IPS-15b (cell line): ENCODE measurements at regions not wholly inside any gene's neighbourhood (a gene's known extent, or its start where the extent isn't known, plus 50 kb on each side); places are given as distances from the start of the nearest gene placed in this dataset.

Source experiments
- H3K27me3 ChIP-seq: one replicate; pipeline ENCODE4 v1.6.1; 2013; ENCODE audit warnings: low read length; ENCODE audit not compliant: control insufficient read depth, insufficient read depth
- H3K36me3 ChIP-seq: one replicate; pipeline ENCODE4 v1.6.1; 2013; ENCODE audit warnings: low read length; ENCODE audit not compliant: control insufficient read depth, insufficient read depth
- H3K4me1 ChIP-seq: one replicate; pipeline ENCODE4 v1.6.1; 2013; ENCODE audit warnings: mild to moderate bottlenecking, low read length; ENCODE audit not compliant: control insufficient read depth, insufficient read depth
- H3K4me3 ChIP-seq: one replicate; pipeline ENCODE4 v1.5.1; 2013; ENCODE audit warnings: low read depth, low read length
- H3K9ac ChIP-seq: one replicate; pipeline ENCODE4 v1.6.1; 2013; ENCODE audit warnings: low read depth, mild to moderate bottlenecking, low read length
- H3K9me3 ChIP-seq: one replicate; pipeline ENCODE4 v1.6.1; 2013; ENCODE audit warnings: mild to moderate bottlenecking, low read length; ENCODE audit not compliant: control insufficient read depth, insufficient read depth

DNA sequence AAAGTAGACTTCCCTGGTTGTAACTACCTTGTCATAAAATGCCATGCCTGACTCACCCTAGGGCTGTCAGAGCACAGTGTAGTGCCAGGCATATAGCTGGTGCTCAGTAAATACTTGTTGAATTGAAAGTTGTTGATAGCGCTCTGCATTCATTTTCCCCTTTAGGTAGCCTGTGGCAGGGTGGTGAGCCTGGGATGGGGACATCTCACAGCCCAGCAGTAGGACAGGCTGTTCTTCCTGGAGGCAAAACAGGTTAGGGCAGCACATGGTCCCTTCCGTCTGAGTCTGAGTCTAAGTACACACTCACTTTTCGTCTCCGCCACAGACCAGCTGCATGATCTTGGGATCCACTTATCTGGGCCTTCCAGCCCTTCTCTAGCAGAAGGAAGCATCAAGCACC, 401.9 kb downstream of the ZSWIM6 start:
- Histone ChIP-seq H3K4me3 (no peak overlapping the region), H3K27me3 (peaks cover 11% of the 10 kb centered on the region), H3K36me3 (no peaks in the 10 kb centered on the region), H3K9ac (no peak overlapping the region), H3K9me3 (no peaks in the 10 kb centered on the region), H3K4me1 (peaks cover 7% of the 10 kb centered on the region)

GRCh38 chr5:61734966-61735365, 402.9 kb downstream of the ZSWIM6 start:
- no peak overlapping the region for H3K4me3 ChIP-seq
- peaks cover 7% of the 10 kb centered on the region for H3K4me1 ChIP-seq
- no peaks in the 10 kb centered on the region for H3K9me3 ChIP-seq
- H3K36me3 ChIP-seq, result no peaks in the 10 kb centered on the region
- no peak overlapping the region for H3K9ac ChIP-seq
- peaks cover 11% of the 10 kb centered on the region for H3K27me3 ChIP-seq

DNA sequence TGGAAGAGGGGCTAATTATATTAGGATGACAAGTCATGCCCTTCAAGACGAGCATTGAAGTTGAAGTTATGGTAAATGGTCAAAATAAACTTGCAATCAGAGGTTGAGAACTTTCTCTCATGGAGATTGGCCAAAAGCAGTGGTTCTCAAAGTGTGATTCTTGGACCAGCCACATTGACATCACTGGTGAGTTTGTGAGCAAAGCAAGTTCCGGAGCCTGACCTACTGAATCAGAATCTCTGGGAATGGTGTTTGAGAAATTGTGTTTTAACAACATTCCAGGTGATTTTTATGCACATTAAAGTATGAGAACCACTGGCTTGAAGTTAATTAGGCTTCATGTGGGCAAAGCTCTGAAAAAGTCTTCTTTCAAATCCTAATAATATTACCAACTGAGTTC, 403.5 kb downstream of the ZSWIM6 start:
- Histone ChIP-seq H3K27me3 (peaks cover 8% of the 10 kb centered on the region), H3K4me3 (no peak overlapping the region), H3K9me3 (no peaks in the 10 kb centered on the region), H3K4me1 (peaks cover 7% of the 10 kb centered on the region), H3K36me3 (no peaks in the 10 kb centered on the region), H3K9ac (no peak overlapping the region)

DNA sequence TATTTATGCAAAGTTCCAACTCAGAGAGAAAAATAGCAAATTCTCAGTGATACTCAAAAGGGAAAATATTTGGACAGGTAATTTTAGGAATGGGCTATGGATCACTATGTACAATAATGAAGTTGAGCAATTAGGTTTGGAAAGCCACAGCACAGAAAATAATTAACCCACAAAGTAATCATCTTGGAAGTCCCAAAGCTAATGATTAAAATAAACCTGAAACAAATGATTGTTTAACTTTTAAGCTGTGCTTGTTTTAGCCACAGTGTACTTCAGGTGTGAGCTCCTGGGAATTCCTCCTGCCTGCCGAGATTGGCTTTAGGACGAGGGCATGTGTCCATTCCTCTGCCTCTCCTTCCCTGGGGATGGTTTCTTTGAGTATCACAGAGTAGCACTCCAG, 403.9 kb downstream of the ZSWIM6 start:
- Histone ChIP-seq H3K9ac (no peak overlapping the region), H3K4me3 (no peak overlapping the region), H3K27me3 (peaks cover 8% of the 10 kb centered on the region), H3K9me3 (no peaks in the 10 kb centered on the region), H3K4me1 (peaks cover 7% of the 10 kb centered on the region), H3K36me3 (no peaks in the 10 kb centered on the region)

DNA sequence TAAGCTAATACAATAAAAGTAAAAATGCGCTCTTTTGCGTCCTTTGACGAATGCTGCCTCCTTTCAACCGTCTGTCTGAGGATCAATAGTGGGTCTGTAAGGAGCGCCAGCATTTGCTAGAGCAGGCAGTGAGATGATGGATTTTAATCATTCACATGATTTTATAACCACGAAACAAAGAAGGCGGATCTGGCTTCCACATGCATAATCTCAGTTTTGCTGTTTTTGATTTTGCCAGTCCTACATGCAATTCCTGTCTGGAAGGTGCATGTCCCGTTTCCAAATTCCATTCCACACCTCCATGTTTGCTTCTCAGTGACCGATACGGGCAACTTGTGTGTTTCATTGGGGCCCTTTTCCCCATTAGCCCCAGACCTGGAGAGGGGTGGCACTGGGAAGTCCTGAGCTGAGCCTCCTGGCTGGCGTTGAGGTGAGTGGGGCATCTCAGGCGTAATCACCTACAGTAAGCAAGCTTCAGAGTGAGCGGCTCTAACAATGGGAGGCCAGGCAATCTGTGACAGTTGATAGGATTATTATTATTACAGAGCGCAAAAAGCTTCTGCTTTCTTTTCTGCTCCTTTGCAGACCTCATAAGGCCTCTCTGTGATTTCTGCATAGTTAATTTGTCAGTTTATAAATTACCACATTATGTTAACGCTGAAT, 405.4 kb downstream of the ZSWIM6 start:
- Histone ChIP-seq H3K9me3 (no peaks in the 10 kb centered on the region), H3K4me3 (no peak overlapping the region), H3K4me1 (peaks cover 2% of the 10 kb centered on the region), H3K9ac (no peak overlapping the region), H3K36me3 (no peaks in the 10 kb centered on the region), H3K27me3 (no peaks in the 10 kb centered on the region)

DNA sequence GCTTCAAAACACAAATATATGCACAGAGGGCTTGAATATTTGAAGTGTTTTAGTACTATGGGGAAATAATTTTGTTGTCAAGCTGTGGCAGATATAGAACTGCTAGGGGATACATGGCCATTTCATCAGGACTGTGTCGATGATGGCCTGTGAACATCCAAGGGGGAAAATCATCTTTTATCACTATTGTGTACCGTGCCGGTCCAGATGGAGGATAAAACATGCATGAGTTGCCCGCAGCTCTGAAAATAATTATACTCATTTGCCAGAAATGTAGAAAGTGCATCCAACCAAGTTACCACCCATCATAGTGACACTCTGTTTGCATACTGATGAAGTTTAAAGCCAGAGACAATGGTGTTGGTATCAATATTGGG, 405.9 kb downstream of the ZSWIM6 start:
- no peaks in the 10 kb centered on the region for H3K9me3 ChIP-seq
- no peaks in the 10 kb centered on the region for H3K27me3 ChIP-seq
- H3K9ac ChIP-seq, result no peak overlapping the region
- no peaks in the 10 kb centered on the region for H3K4me1 ChIP-seq
- no peaks in the 10 kb centered on the region for H3K36me3 ChIP-seq
- no peak overlapping the region for H3K4me3 ChIP-seq

DNA sequence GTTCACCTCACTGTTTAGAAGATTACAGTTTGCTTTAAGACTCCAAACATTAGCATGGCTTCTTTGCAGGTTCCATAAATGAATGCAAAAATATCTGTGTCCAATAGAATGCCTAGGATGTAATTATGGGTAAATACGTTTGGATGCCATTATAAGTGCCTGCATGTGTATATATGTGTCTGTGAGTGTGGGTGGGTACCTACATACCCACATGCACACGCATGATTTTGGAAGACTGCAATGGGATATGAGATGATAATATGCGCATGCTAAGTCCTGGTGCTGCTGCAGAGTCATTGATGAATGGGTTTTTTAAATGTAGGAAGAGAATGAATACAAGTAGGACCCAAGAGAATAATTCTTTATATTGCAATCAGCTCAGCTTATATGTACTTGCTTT, 406.4 kb downstream of the ZSWIM6 start:
- Histone ChIP-seq H3K9ac (no peak overlapping the region), H3K9me3 (no peaks in the 10 kb centered on the region), H3K4me1 (no peaks in the 10 kb centered on the region), H3K27me3 (no peaks in the 10 kb centered on the region), H3K4me3 (no peak overlapping the region), H3K36me3 (no peaks in the 10 kb centered on the region)

DNA sequence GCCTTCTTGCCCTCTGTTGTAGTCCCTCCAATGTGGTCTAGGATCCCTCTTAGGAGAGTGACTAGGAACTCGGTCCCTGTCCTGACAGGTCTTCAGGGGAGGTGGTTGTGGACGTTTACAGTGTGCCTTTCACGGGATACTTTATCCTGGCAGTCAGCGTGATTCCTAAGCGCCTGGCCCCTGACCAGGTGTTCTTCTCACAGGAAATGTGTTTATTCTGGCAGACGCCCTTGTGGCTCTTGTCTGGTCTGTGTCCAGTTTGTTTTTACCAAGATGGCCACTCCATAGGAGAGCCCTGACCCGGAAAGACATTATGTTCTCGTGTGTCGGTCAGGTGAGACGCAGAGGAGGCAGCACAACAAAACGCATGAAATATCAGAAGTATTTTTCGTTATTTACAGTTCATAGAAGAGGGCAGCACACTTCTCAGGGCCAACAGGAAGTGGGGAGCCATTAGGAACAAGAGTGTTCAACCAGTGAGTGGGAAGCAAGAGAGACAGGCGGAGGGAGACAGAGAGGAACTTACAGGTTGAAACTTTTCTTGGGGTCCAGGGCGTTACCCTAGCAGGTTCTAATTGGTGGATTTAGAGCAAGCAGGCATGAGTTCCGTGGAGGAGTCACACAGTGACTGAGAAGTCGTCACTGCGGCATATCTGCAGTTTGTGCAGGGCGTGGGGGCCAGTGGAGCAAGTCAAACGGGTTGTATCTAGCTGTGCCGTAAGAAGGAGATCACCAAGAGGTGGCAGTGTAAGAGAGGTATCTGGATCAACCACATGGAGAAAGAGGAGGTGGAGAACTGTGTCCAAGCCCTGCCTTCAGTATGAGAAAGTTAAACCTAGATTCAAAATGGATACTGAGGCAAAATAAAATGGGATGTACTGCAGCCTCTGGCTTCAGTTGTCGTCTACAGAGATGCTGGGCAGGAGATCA, 412.9 kb downstream of the ZSWIM6 start:
- Histone ChIP-seq H3K36me3 (no peaks in the 10 kb centered on the region), H3K27me3 (no peaks in the 10 kb centered on the region), H3K4me1 (no peaks in the 10 kb centered on the region), H3K9ac (no peak overlapping the region), H3K9me3 (no peaks in the 10 kb centered on the region), H3K4me3 (no peak overlapping the region)

- Histone ChIP-seq H3K4me3 (no peak overlapping the region), H3K4me1 (no peaks in the 10 kb centered on the region), H3K27me3 (no peaks in the 10 kb centered on the region)
These were observed 414.9 kb downstream of the ZSWIM6 start for GRCh38 chr5:61746831-61747575.

DNA sequence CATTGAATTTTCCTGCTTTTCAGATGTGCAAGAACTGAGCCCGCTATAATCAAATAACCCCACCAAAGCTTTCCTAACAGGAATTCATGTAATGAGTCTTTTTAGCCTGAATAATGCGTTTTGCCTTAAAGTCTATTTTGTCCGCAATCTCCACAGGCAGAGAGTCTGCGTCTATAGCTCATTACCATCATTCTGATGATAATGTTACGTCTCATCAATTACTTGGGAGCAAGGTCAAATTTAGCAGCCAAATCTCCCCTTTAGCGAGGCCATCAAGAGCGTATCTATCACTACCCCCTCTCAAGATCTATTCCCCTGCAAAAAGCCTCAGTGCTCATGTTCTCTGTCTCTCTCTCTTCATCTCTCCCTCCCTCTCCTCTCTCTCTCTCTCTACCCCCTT, 416.1 kb downstream of the ZSWIM6 start:
- Histone ChIP-seq H3K4me1 (no peaks in the 10 kb centered on the region), H3K4me3 (no peak overlapping the region), H3K9me3 (no peaks in the 10 kb centered on the region), H3K27me3 (no peaks in the 10 kb centered on the region), H3K36me3 (no peaks in the 10 kb centered on the region), H3K9ac (no peak overlapping the region)

More at GRCh38 chr5:61746831-61747575, 414.9 kb downstream of the ZSWIM6 start:
- no peak overlapping the region for H3K9ac ChIP-seq
- H3K36me3 ChIP-seq, result no peaks in the 10 kb centered on the region
- no peaks in the 10 kb centered on the region for H3K9me3 ChIP-seq

DNA sequence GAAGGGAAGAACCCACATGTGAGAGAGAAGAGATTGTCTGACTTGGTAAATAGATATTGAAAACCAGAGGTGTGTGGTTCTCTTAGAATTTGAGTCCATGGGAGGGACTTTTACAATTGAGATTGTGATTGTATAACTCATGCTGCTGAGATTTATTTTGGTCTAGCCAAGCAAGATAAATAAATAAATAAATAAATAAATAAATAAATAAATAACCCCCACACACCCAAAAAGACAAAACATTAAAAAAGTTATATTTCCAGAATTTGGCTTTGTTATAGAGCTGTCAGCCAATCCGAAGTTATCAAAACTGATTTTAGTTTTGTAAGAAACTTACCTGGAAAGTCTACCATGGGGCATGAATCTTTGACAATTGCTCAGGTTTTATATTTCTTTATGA, 416.6 kb downstream of the ZSWIM6 start:
- Histone ChIP-seq H3K4me3 (no peak overlapping the region), H3K4me1 (no peaks in the 10 kb centered on the region), H3K9me3 (no peaks in the 10 kb centered on the region), H3K9ac (no peak overlapping the region), H3K27me3 (no peaks in the 10 kb centered on the region), H3K36me3 (no peaks in the 10 kb centered on the region)
